ENCODE measurements at regions not wholly inside any gene's neighbourhood (a gene's known extent, or its start where the extent isn't known, plus 50 kb on each side); places are given as distances from the start of the nearest gene placed in this dataset.

- no peaks in the 10 kb centered on the region for H3K4me1 Mint-ChIP-seq
- H3K27me3 Mint-ChIP-seq (ENCODE audit: low read depth), result peaks cover 12% of the 10 kb centered on the region
- no peak for ATAC-seq
- CTCF ChIA-PET, result no interaction called here
- H3K9me3 Mint-ChIP-seq, result peaks cover 60% of the 10 kb centered on the region
- H3K4me3 Mint-ChIP-seq, result no peak overlapping the region
- TF ChIP-seq ATF3 (CRISPR knock-in tag; conservative IDR thresholded peaks at IDR 0.05), result no peak
- no peak for TF ChIP-seq ZBTB43 (CRISPR knock-in tag; IDR thresholded peaks at IDR 0.05)
- peaks cover 64% of the 10 kb centered on the region for H3K36me3 Mint-ChIP-seq
- no peak overlapping the region for H3K27ac Mint-ChIP-seq
- DNase-seq (ENCODE audit: low spot score), result no peak
- POLR2A ChIA-PET, result no interaction called here
Observed at GRCh38 chr16:35203636-35204035, 1744.2 kb downstream of the TP53TG3F start.

- Mint-ChIP-seq H3K36me3 (peaks cover 60% of the 10 kb centered on the region), H3K4me1 (no peaks in the 10 kb centered on the region), H3K27ac (no peak overlapping the region), H3K9me3 (peaks cover 64% of the 10 kb centered on the region), H3K27me3 (ENCODE audit: low read depth) (peaks cover 5% of the 10 kb centered on the region), H3K4me3 (no peak overlapping the region)
- DNase-seq (ENCODE audit: low spot score), result no peak
- POLR2A ChIA-PET, result no interaction called here
- ATAC-seq, result no peak
- TF ChIP-seq ZNF263 (CRISPR knock-in tag; IDR thresholded peaks at IDR 0.05; ENCODE audit: low read depth), result no peak
- no peak for TF ChIP-seq E2F5 (CRISPR knock-in tag; IDR thresholded peaks at IDR 0.05)
- no peak for TF ChIP-seq ATF6 (CRISPR knock-in tag; IDR thresholded peaks at IDR 0.05)
- TF ChIP-seq EMX1 (CRISPR knock-in tag; IDR thresholded peaks at IDR 0.05), result no peak
- TF ChIP-seq SMAD4 (CRISPR knock-in tag; IDR thresholded peaks at IDR 0.05), result no peak
- CTCF ChIA-PET, result no interaction called here
Observed at GRCh38 chr16:35207059-35207999, 1747.9 kb downstream of the TP53TG3F start.

- ATAC-seq (no peak), DNase-seq (ENCODE audit: low spot score) (no peak)
- ChIA-PET CTCF (no interaction called here), POLR2A (no interaction called here)
- no peaks in the 10 kb centered on the region for H3K4me1 Mint-ChIP-seq
- H3K36me3 Mint-ChIP-seq, result peaks cover 53% of the 10 kb centered on the region
- peaks cover 59% of the 10 kb centered on the region for H3K9me3 Mint-ChIP-seq
- H3K4me3 Mint-ChIP-seq, result no peak overlapping the region
- H3K27me3 Mint-ChIP-seq (ENCODE audit: low read depth), result peaks cover 5% of the 10 kb centered on the region
- H3K27ac Mint-ChIP-seq, result no peak overlapping the region
- TF ChIP-seq CTCF (IDR thresholded peaks at IDR 0.05), result no peak
- no peak for TF ChIP-seq ZBTB21 (CRISPR knock-in tag; IDR thresholded peaks at IDR 0.05; ENCODE audit: borderline replicate concordance)
- TF ChIP-seq ATF3 (CRISPR knock-in tag; conservative IDR thresholded peaks at IDR 0.05), result no peak
- TF ChIP-seq ZNF263 (CRISPR knock-in tag; IDR thresholded peaks at IDR 0.05; ENCODE audit: low read depth), result no peak
- no peak for TF ChIP-seq CREM (CRISPR knock-in tag; IDR thresholded peaks at IDR 0.05)
- no peak for TF ChIP-seq ZNF532 (CRISPR knock-in tag; IDR thresholded peaks at IDR 0.05; ENCODE audit: borderline replicate concordance)
- no peak for TF ChIP-seq ZSCAN18 (CRISPR knock-in tag; IDR thresholded peaks at IDR 0.05)
- no peak for TF ChIP-seq GABPB1 (CRISPR knock-in tag; IDR thresholded peaks at IDR 0.05)
- TF ChIP-seq ETV6 (CRISPR knock-in tag; IDR thresholded peaks at IDR 0.05), result no peak
- no peak for TF ChIP-seq RELA (CRISPR knock-in tag; IDR thresholded peaks at IDR 0.05; ENCODE audit: borderline replicate concordance)
Observed at GRCh38 chr16:35208001-35208935, 1748.9 kb downstream of the TP53TG3F start.

Data from WTC11 (cell line).